ENCODE measurements at regions not wholly inside any gene's neighbourhood (a gene's known extent, or its start where the extent isn't known, plus 50 kb on each side); places are given as distances from the start of the nearest gene placed in this dataset.

- ChIA-PET POLR2A (no interaction called here), CTCF (no interaction called here)
- no peak for DNase-seq (ENCODE audit: extremely low spot score)
- no peak for TF ChIP-seq CTCF (IDR thresholded peaks at IDR 0.05; ENCODE audit: control extremely low read depth, extremely low read depth, low read depth, missing control alignments)
These were observed 184.2 kb upstream of the VASH1 start for GRCh38 chr14:76577090-76577489.

- CTCF ChIA-PET, result no interaction called here
- DNase-seq (ENCODE audit: extremely low spot score), result no peak
- no peak for TF ChIP-seq CTCF (IDR thresholded peaks at IDR 0.05; ENCODE audit: control extremely low read depth, extremely low read depth, low read depth, missing control alignments)
- POLR2A ChIA-PET, result no interaction called here
These were observed 183.4 kb upstream of the VASH1 start for GRCh38 chr14:76577837-76578236.

- no peak for TF ChIP-seq CTCF (IDR thresholded peaks at IDR 0.05; ENCODE audit: control extremely low read depth, extremely low read depth, low read depth, missing control alignments)
- ChIA-PET CTCF (interaction anchor here (1.2 kb wide), 1 partner anchor 67 kb away, joined by 4 read pairs; no protein-coding TSS in a partner anchor), POLR2A (no interaction called here)
These were observed 180.9 kb upstream of the VASH1 start for GRCh38 chr14:76580399-76580798.

GRCh38 chr14:76580967-76581366, 180.3 kb upstream of the VASH1 start:
- DNase-seq (ENCODE audit: extremely low spot score), result no peak
- no peak for TF ChIP-seq CTCF (IDR thresholded peaks at IDR 0.05; ENCODE audit: control extremely low read depth, extremely low read depth, low read depth, missing control alignments)
- ChIA-PET CTCF (interaction anchor here (1.2 kb wide), 1 partner anchor 67 kb away, joined by 4 read pairs; no protein-coding TSS in a partner anchor), POLR2A (no interaction called here)

More at GRCh38 chr14:76580399-76580798, 180.9 kb upstream of the VASH1 start:
- no peak for DNase-seq (ENCODE audit: extremely low spot score)

- ChIA-PET POLR2A (no interaction called here), CTCF (interaction anchor here (1.0 to 1.5 kb wide), 2 partner anchors 11 to 45 kb away, joined by 4 read pairs; no protein-coding TSS in a partner anchor)
- TF ChIP-seq CTCF (IDR thresholded peaks at IDR 0.05; ENCODE audit: control extremely low read depth, extremely low read depth, low read depth, missing control alignments), result no peak
- no peak for DNase-seq (ENCODE audit: extremely low spot score)
These were observed 179.7 kb upstream of the VASH1 start for GRCh38 chr14:76581592-76581991.

GRCh38 chr14:76582447-76582846, 178.8 kb upstream of the VASH1 start:
- no peak for TF ChIP-seq CTCF (IDR thresholded peaks at IDR 0.05; ENCODE audit: control extremely low read depth, extremely low read depth, low read depth, missing control alignments)
- CTCF ChIA-PET, result interaction anchor here (1.0 to 1.5 kb wide), 2 partner anchors 12 to 44 kb away, joined by 4 read pairs; no protein-coding TSS in a partner anchor
- no peak for DNase-seq (ENCODE audit: extremely low spot score)
- POLR2A ChIA-PET, result no interaction called here

- POLR2A ChIA-PET, result no interaction called here
- no peak for DNase-seq (ENCODE audit: extremely low spot score)
- CTCF ChIA-PET, result no interaction called here
- TF ChIP-seq CTCF (IDR thresholded peaks at IDR 0.05; ENCODE audit: control extremely low read depth, extremely low read depth, low read depth, missing control alignments), result no peak
These were observed 178.1 kb upstream of the VASH1 start for GRCh38 chr14:76583174-76583573.
